ENCODE measurements at regions not wholly inside any gene's neighbourhood (a gene's known extent, or its start where the extent isn't known, plus 50 kb on each side); places are given as distances from the start of the nearest gene placed in this dataset.

GRCh38 chr2:47640356-47640755 lies 69.6 kb upstream of the KCNK12 start:
- no peak for TF ChIP-seq GATA2 (IDR thresholded peaks at IDR 0.05; ENCODE audit: low read depth, low read length)
- no peak for TF ChIP-seq GATA3 (IDR thresholded peaks at IDR 0.05; ENCODE audit: low read depth, low read length)

- TF ChIP-seq GATA3 (IDR thresholded peaks at IDR 0.05; ENCODE audit: low read depth, low read length) = no peak
- TF ChIP-seq GATA2 (IDR thresholded peaks at IDR 0.05; ENCODE audit: low read depth, low read length) = no peak
Observed at GRCh38 chr2:47639467-47639866, 68.7 kb upstream of the KCNK12 start.

GRCh38 chr2:47638430-47638829 lies 67.6 kb upstream of the KCNK12 start:
- TF ChIP-seq GATA2 (IDR thresholded peaks at IDR 0.05; ENCODE audit: low read depth, low read length) (no peak), GATA3 (IDR thresholded peaks at IDR 0.05; ENCODE audit: low read depth, low read length) (no peak)

- no peak for TF ChIP-seq GATA2 (IDR thresholded peaks at IDR 0.05; ENCODE audit: low read depth, low read length)
Observed at GRCh38 chr2:47636596-47637264, 65.9 kb upstream of the KCNK12 start.

GRCh38 chr2:47636176-47636575 lies 65.4 kb upstream of the KCNK12 start:
- TF ChIP-seq GATA3 (IDR thresholded peaks at IDR 0.05; ENCODE audit: low read depth, low read length) = no peak
- TF ChIP-seq GATA2 (IDR thresholded peaks at IDR 0.05; ENCODE audit: low read depth, low read length) = no peak

GRCh38 chr2:47632754-47633153 lies 62.0 kb upstream of the KCNK12 start:
- TF ChIP-seq GATA2 (IDR thresholded peaks at IDR 0.05; ENCODE audit: low read depth, low read length) (no peak), GATA3 (IDR thresholded peaks at IDR 0.05; ENCODE audit: low read depth, low read length) (no peak)

- TF ChIP-seq GATA2 (IDR thresholded peaks at IDR 0.05; ENCODE audit: low read depth, low read length) = no peak
- TF ChIP-seq GATA3 (IDR thresholded peaks at IDR 0.05; ENCODE audit: low read depth, low read length) = no peak
Observed at GRCh38 chr2:47631792-47632398, 61.1 kb upstream of the KCNK12 start.

GRCh38 chr2:47631306-47631705 lies 60.5 kb upstream of the KCNK12 start:
- TF ChIP-seq GATA3 (IDR thresholded peaks at IDR 0.05; ENCODE audit: low read depth, low read length) (no peak), GATA2 (IDR thresholded peaks at IDR 0.05; ENCODE audit: low read depth, low read length) (no peak)

- TF ChIP-seq GATA2 (IDR thresholded peaks at IDR 0.05; ENCODE audit: low read depth, low read length) (no peak), GATA3 (IDR thresholded peaks at IDR 0.05; ENCODE audit: low read depth, low read length) (no peak)
Observed at GRCh38 chr2:47629501-47630460, 59.0 kb upstream of the KCNK12 start.

- no peak for TF ChIP-seq GATA3 (IDR thresholded peaks at IDR 0.05; ENCODE audit: low read depth, low read length)
- TF ChIP-seq GATA2 (IDR thresholded peaks at IDR 0.05; ENCODE audit: low read depth, low read length) = no peak
Observed at GRCh38 chr2:47628904-47629303, 58.1 kb upstream of the KCNK12 start.

- TF ChIP-seq GATA2 (IDR thresholded peaks at IDR 0.05; ENCODE audit: low read depth, low read length) = no peak
- TF ChIP-seq GATA3 (IDR thresholded peaks at IDR 0.05; ENCODE audit: low read depth, low read length) = no peak
Observed at GRCh38 chr2:47626664-47627063, 55.9 kb upstream of the KCNK12 start.

- TF ChIP-seq GATA2 (IDR thresholded peaks at IDR 0.05; ENCODE audit: low read depth, low read length) (no peak), GATA3 (IDR thresholded peaks at IDR 0.05; ENCODE audit: low read depth, low read length) (no peak)
Observed at GRCh38 chr2:47620770-47621437, 50.1 kb upstream of the KCNK12 start.

All from SH-SY5Y (cell line).